HG03045 (cell line): ENCODE measurements at regions not wholly inside any gene's neighbourhood (a gene's known extent, or its start where the extent isn't known, plus 50 kb on each side); places are given as distances from the start of the nearest gene placed in this dataset.
A peak's percentile ranks its signal among the peaks of the same experiment; 100 is the strongest.
"Not testable (repeated sequence)": the region's sequence is repeated elsewhere in the genome, so short reads cannot be mapped to it uniquely, and the experiment has no call there.

Experiments used
- ATAC-seq: cut with Tn5 transposase; IDR thresholded peaks from one replicate; pipeline ENCODE4 v1.9.1; 2021; ENCODE audit warnings: mild to moderate bottlenecking, moderate library complexity; ENCODE audit not compliant: unreplicated experiment

DNA sequence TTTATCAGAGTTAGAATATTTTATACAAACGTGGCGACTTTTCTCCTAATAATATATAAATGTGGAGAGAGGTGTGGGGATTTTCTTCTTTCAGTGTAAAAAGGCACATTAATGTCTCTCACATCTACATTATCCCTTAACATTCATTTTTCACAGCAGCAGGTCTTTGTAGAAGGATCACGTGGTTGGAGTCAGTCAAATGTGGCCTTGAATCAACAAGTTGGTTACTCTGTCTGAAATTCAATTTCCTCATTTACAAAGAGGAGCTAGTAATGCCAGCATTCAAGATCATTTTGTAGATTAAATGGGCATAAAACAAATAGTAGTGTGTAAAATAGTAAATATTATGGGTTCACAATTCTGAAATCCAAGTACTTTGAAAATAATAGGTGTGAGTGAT is 183.1 kb upstream of the SEMA3E start:
- no peak for ATAC-seq

DNA sequence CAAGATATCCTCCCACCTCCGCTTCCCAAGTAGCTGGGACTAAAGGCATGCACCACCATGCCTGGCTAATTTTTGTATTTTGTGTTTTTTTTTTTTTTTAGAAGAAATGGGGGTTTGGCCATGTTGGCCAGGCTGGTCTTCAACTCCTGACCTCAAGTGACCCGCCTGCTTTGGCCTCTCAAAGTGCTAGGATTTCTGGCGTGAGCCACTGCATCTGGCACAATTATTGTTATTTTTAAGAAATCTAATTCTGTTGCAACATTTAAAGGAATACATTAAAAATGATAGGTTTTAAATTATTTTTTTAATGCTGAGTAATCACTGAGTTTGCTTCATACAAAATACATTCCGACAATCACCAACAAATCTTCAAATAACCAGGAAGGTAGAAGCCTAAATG is 178.1 kb upstream of the SEMA3E start:
- ATAC-seq, result no peak

DNA sequence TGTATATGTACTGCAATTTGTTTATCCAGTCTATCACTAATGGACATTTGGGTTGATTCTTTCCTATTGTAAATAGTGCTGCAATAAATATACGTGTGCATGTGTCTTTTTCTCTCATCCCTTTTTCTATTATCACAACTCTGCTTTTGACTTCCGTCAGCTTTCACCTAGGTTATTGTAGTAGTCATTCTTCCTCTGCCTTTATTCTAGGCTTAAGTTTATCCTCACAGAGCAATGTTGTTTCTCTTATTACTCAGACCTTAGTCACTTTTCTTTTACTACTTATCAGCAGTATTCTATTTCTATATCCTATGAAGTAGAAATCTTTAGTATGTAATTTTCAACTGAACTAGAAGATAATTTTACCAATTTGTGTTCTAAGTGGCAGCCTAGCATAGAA is 175.3 kb upstream of the SEMA3E start:
- ATAC-seq, result no peak

DNA sequence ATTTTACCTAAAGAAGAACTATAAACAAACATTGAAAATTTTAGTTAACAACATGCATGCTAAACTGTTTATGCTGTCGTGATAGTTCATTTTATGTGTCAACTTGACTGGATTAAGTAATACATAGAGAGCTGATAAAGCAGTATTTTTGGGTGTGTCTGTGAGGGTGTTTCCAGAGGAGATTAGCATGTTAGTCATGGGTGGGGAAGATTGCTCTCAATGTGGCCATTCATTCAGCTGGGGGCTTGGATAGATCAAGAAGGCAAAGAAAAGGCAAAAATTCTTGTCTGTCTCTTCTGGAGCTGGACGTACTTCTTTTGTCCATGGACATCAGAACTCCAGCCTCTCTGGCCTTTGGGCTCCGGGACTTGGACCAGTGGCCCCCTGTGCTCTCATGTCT is 172.9 kb upstream of the SEMA3E start:
- ATAC-seq, result no peak

DNA sequence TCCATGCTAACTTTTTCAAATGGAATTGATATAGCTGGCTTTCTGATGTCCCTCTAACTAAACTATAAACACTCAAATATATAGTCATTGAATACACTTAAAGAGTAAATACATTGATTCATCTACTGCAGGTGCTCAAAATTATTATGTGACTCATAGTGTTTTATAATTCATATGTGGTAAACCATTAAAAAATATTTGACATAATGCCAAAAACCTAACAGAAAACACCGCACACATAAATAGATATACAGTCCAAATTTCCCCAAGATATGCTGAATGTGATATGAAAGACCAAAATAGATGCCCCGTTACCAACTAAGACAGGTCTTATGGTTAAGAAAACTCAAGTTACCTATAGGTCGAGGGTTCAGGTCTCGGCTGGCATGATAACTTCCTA is 171.7 kb upstream of the SEMA3E start:
- no peak for ATAC-seq

DNA sequence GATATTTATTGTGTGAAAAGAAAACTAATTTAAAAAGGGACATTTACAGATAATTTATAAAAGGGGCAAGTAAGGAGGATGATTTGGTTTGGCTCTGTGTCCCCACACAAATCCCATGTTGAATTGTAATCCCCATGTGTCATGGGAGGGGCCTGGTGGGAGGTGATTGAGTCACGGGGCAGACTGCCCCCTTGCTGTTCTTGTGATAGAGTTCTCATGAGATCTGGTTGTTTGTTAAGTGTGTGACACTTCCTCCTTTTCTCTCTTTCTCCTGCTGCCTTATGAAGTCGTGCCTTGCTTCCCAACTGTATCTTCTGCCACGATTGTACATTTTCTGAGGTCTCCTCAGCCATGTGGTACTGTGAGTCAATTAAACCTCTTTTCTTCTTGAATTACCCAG is 171.0 kb upstream of the SEMA3E start:
- no peak for ATAC-seq

DNA sequence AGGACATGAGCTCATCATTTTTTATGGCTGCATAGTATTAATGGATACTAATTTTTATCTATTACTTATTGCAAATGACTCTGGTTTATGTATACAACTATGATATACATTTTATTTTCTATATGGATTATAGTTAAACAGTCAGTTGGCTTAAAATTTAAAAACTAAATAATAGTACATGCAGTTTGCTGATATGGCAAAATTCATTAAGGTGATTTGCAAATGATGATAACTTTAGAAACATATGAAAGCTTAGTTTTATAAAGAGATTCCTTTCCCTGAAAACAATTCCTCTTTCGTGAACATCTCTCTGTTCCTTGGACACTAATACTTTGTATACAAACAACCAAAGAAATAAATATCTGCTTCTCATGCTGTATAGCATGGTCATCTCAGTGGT is 165.5 kb upstream of the SEMA3E start:
- ATAC-seq, result no peak

DNA sequence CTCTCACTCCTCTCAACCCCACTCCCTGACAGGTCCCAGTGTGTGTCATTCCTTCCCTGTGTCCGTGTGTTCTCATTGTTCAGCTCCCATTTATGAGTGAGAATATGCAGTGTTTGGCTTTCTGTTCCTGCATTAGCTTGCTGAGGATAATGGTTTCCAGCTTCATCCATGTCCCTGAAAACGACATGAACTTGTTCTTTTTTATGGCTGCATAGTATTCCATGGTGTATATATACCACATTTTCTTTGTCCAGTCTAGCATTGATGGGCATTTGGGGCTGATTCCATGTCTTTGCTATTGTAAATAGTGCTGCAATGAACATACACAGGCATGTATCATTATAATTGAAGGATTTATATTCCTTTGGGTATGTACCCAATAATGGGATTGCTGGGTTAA is 163.6 kb upstream of the SEMA3E start:
- not testable (repeated sequence) for ATAC-seq

DNA sequence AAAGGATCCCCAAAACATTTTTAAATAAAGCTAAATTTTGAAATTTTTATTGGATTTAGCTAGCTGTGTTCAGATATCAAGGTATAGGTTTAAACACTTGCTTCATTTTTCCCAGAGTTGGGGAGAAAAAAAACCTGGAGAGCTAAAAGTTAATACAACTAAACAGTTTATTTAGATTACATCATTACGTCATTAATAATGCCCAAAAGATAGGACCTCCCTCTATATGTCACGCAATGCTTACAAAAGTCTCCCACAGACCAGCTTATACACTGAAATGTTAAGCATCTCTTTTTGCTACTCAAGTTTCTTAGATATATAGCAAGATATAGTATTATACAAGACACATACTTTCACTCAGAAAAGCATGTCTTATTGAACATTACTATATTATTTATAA is 160.0 kb upstream of the SEMA3E start:
- no peak for ATAC-seq

DNA sequence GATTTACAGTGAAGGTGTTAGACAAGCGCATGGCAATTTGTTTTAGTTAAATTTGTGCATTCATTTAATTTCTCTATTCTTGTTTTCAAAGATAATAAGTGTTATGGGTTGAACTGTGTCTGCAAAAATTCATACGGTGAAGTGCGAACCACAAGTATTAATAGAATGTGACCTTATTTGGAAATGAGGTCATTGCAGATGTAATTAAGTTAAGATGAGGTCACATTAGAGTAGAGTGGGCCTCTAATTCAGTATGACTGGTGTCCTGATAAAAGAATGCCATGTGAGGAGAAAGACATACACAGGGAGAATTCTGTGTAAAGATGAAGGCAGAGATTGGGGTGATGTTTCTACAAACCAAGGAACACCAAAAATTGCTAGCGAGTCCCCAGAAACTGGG is 158.8 kb upstream of the SEMA3E start:
- no peak for ATAC-seq

DNA sequence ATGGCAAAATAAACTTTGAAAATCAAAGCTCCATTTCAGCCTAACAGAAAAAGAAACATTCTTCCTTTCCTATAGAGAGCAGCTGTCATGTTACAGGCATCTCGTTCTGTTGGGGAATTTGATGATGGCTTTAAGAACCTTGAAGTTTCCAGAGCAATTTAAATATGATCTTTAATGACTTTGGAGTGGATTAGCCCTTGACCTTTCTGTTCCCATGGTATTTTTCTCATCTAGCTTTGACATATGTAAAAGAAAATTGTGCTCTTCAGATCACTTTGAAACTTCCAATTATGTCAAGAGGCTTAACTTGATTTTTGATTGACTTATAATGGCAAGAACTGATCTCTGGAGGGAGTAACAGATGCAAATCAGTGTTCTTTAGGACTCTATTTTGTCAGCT is 157.6 kb upstream of the SEMA3E start:
- ATAC-seq, result no peak

DNA sequence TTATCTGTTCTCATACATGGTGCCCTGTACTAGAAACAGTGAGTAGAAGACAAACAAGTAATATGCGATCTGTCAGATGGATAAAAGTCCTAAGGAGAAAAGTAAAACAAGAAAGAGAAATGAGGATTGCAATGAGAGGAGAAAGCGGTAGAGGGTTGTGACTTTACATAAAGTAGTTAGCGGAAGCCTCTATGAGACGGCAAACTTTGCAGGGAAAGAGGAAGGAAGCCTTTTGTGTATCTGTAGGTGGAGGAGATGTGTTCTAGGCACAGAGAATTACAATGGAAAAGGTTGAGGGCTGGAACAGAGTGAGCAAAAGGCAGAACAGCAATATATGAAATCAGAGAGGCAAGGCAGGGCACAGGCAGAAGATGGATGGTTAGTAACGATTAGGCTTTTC is 150.4 kb upstream of the SEMA3E start:
- no peak for ATAC-seq

DNA sequence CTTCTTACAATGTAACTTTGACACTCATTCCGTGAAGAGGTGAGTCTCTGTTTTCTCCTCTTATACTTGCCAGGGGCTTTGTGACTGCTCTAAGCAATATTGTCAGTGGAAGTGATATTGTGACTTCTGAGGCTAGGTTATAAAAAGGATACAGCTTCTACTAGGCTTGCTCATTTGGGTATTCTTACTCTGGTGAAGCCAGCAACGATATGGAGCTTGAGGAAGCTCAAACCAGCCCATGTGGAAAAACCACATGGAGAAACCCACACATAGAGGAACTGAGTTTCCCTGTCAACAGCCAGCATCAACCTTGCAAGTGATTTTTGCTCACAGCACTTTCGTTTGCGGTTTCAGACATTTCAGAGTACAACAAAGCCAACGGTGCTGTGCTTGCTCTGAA is 149.6 kb upstream of the SEMA3E start:
- peak; percentile 58 for ATAC-seq

DNA sequence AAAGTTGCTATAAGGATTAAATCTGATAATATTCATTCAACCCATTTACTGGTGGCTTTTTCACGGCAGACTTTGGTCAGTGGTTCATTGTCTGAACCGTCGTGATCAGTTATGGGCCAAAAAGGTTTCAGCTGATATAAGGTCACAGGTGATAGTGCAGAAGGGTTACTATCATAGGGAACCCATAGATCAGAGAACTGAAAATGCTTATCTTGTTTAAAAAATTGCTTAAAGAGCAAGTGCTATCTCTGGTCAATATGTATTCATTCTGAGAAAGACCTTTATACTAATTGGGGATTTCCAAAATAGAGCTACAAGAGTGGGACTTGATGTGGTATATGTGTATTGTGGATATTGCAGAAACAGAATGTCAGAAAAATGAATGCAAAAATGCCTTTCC is 147.8 kb upstream of the SEMA3E start:
- no peak for ATAC-seq

DNA sequence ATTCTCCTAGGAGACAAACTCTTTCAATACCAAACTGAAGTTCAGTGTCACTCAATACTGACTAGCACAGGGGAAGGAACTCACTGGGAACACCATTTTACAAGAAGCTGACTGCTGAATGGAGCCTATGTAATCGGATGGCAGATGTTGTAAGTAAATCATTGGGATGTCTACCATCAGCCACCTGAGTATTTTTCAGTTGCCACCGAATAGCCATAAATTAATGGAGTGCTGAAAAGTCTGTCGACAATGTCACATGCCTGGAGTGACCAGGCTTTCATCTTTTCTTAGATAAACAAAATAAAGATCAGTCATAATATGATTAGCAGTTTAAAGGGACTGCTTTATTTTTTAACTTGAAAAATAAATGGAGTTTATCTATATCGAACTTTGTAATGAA is 145.9 kb upstream of the SEMA3E start:
- no peak for ATAC-seq

DNA sequence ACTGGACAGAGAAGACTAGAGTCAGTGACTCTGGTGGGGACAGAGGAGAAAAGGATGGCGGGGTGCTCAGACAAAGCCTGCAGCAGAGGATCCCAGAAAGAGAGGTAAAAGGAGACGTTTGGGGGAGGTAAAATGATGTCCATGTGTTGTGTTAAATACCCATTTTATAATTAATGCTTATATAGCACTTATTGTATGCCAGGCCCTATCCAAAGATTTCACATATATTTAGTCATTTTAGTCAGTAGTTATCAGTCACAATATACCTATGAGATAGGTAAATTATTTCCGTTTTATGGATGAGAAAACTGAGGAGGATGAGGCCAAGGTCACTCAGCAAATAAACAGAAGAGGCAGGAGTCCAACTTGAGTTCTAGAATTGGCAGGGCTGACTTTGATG is 144.6 kb upstream of the SEMA3E start:
- ATAC-seq, result no peak

DNA sequence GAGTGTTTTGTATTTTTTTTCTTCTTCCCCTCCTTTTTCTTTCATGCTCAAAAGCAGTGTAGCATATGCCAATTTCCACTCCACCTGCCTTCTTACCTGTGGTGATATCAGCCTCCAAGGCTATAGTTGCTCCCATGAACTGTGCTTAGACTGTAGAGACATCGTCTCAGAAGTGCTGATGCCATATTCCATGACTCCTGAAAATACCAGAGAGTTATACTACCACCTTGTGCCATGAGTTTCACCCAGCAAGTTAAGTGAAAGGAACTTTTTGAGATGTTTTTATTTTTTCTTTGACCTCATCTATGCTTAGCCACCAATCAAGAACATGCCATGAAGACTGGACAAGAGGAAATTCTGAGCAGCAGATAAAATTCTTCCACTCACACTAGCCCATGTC is 142.8 kb upstream of the SEMA3E start:
- no peak for ATAC-seq

DNA sequence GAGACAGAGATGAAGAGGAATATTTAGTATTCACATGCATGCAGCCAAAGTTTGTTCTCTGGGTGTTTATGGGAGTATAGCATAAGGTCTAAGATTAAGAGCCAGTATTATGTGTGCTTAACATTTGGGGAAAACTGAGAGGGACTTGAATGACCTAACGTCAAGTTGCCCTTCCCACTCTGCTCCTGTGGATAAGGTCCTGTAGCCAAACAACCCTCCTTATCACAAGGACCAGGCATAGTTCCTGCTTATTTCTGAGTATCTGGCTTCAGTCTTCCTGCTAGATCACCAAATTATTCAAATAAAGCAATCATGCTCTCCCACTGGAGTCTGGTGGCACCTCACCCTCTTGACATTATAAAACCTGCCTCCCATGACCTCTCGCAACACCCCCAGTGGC is 137.9 kb upstream of the SEMA3E start:
- no peak for ATAC-seq

DNA sequence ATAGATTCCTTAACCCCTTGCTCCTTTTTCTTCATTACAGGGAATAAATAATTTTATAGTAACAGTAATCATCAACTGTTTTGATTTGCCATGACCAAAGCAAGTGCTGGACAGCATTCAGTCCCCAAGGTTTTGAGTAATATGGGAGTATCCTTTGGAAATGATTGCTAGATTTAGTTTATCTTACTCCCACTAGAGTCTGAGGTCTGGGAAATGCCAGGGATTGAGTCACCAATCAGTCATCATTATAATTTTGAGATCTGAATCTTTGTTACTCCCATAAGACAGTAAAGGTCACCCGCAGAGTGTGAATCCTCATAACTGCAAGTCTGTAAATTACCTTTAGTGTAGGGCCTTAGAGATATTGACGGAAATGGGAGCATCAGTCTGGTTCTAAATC is 133.7 kb upstream of the SEMA3E start:
- no peak for ATAC-seq

DNA sequence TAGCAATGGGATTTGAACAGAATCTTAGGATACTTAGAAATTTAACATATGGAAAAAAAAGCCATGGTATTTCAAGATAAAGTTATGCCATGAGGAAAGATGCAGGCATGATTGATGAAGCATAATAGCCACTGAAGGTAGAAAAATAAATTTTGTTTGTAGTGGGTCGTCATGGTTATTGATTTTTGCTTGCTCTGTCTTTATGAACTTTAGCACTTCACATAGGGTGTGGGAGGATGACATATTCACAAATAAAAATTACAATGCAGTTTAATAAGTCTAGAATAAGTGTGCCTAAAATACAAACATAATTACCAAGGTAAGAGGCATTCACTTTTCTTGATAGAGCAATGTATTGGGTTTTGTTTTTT is 129.1 kb upstream of the SEMA3E start:
- ATAC-seq, result no peak

DNA sequence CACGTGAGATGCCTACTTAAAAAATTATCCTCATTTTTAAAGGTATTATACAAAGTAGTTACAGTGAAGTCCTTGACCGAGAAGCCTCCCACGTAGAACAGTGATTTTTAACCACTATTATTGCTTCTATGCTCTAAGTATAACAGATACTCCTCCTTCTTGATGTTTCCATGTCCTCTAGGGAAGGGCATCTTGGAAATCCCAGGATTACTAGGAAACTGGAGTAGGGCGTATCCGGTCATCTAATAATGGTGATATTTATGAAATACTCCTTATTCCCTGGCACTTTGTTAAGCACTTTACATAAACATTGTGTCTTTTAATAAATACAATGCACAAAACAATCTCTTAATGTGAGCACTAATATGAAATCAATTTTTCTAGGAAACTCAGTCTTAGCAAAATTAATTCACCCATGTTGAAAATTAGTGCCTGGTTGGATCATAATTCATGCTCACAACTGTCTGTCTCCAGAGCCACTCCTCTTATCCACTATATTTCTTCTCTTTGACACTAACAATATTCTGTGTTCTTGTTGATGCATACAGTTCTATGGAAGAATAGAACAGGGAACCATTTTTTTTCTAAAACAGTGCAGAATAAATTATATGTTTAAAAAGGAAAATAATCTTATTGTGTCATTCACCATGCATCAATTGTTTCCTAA is 128.6 kb upstream of the SEMA3E start:
- ATAC-seq, result no peak

DNA sequence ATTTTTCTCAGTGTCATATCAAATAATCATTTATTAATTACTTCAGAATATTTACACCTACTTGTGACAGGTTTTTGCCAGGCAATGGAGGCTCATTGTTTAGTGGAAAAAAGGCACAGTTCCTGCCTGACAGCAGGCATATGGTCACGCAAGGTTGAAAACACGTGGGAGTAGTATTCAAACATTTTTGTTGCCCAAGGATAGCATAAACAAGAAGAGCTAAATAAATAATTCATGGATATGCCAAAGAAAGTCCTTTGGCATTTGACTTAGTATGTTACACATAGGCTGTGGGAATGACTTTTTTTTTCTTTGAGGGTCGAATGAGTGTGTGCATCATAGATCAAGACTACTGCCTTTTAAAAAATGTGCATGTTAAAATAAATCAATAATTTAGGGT is 120.5 kb upstream of the SEMA3E start:
- ATAC-seq, result no peak

DNA sequence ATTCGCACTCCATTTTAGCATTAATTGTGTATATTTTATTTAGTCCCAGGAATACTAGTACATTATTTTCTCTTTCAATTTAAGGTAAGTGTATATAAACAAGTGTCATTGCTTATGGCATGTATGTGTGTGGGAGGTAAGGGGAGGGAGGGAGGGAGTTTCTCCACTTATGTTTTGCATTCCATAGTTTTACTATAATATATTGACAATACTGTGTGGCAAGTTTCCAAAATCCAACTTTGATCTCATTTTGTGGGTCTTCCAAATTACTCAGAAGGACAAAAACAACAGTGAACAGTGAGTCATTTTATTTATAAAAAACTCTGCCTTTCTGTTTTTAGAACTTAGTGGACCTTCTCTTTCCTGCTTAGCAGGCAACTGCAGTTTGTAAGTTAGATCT is 102.3 kb upstream of the SEMA3E start:
- no peak for ATAC-seq

DNA sequence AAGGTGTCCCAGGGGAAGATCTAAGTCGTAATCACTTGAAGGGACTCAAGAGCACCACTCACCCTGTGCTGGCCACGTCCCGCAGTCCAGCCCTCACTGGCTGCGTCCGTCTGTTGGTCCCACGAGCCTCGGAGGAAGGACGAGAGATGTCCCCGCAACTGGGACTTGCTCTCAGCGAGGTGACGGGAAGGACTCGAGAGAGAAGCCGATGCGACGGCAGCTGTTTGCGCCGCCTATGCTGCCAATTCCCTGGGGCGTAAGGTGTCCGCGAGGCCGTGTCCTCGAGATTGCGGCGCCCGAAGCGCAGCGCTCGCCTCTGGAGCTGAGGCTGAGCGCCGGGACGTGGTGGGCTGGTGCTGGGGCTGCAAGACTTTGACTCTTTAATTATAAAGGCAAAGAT is 100.6 kb upstream of the SEMA3E start:
- no peak for ATAC-seq
